HG02610 (cell line): ENCODE measurements at regions not wholly inside any gene's neighbourhood (a gene's known extent, or its start where the extent isn't known, plus 50 kb on each side); places are given as distances from the start of the nearest gene placed in this dataset.
"Not testable (repeated sequence)": the region's sequence is repeated elsewhere in the genome, so short reads cannot be mapped to it uniquely, and the experiment has no call there.

Source experiments
- ATAC-seq: cut with Tn5 transposase; IDR thresholded peaks from one replicate; pipeline ENCODE4 v1.9.1; 2021; ENCODE audit warnings: mild to moderate bottlenecking, moderate library complexity; ENCODE audit not compliant: unreplicated experiment

GRCh38 chr9:72471096-72471495 is 50.3 kb upstream of the TMC1 start:
- ATAC-seq, result no peak

GRCh38 chr9:72467766-72468738 is 53.4 kb upstream of the TMC1 start:
- no peak for ATAC-seq

- ATAC-seq, result no peak
Observed at GRCh38 chr9:72465593-72465984, 55.8 kb upstream of the TMC1 start.

- ATAC-seq, result no peak
Observed at GRCh38 chr9:72464857-72465592, 56.4 kb upstream of the TMC1 start.

- no peak for ATAC-seq
Observed at GRCh38 chr9:72462340-72462739, 59.1 kb upstream of the TMC1 start.

- ATAC-seq, result no peak
Observed at GRCh38 chr9:72460342-72461312, 60.8 kb upstream of the TMC1 start.

GRCh38 chr9:72459308-72459707 is 62.1 kb upstream of the TMC1 start:
- no peak for ATAC-seq

GRCh38 chr9:72458153-72458552 is 63.3 kb upstream of the TMC1 start:
- ATAC-seq, result no peak

GRCh38 chr9:72457366-72457765 is 64.0 kb upstream of the TMC1 start:
- ATAC-seq, result no peak

- no peak for ATAC-seq
Observed at GRCh38 chr9:72454871-72455491, 66.4 kb upstream of the TMC1 start.

- no peak for ATAC-seq
Observed at GRCh38 chr9:72453797-72454196, 67.6 kb upstream of the TMC1 start.

GRCh38 chr9:72446241-72446640 is 75.2 kb upstream of the TMC1 start:
- not testable (repeated sequence) for ATAC-seq

GRCh38 chr9:72445306-72445995 is 76.0 kb upstream of the TMC1 start:
- no peak for ATAC-seq

- peak; percentile 7 for ATAC-seq
Observed at GRCh38 chr9:72444435-72444834, 77.0 kb upstream of the TMC1 start.

GRCh38 chr9:72443855-72444254 is 77.6 kb upstream of the TMC1 start:
- ATAC-seq, result peak; percentile 94

GRCh38 chr9:72441848-72442607 is 77.0 kb upstream of the ZFAND5 start:
- ATAC-seq, result no peak

- ATAC-seq, result no peak
Observed at GRCh38 chr9:72440992-72441847, 76.2 kb upstream of the ZFAND5 start.

- no peak for ATAC-seq
Observed at GRCh38 chr9:72440378-72440777, 75.4 kb upstream of the ZFAND5 start.
